Stomach (tissue), 4 donors: ENCODE measurements at regions not wholly inside any gene's neighbourhood (a gene's known extent, or its start where the extent isn't known, plus 50 kb on each side); places are given as distances from the start of the nearest gene placed in this dataset.

Experiments
- CTCF ChIP-seq, 7 experiments: fragments of 450-650 bp in 4 of 7; fragments of 200-600 bp in 3 of 7; sonication (generic) in 3 of 7; IDR thresholded peaks; one replicate each; pipeline ENCODE4 v1.5.1; 2016 to 2019; ENCODE audit warnings: antibody characterized with exemption in 7 of 7, control low read depth in 2 of 7, mild to moderate bottlenecking in 1 of 7
- POLR2A ChIP-seq, 4 donors: fragments of 450-650 bp; IDR thresholded peaks; one replicate each; pipeline ENCODE4 v1.6.1; 2016; ENCODE audit warnings: antibody characterized with exemption in 4 of 4, control low read depth in 2 of 4, mild to moderate bottlenecking in 1 of 4, moderate library complexity in 1 of 4

GRCh38 chr5:68467208-68467607 lies 251.7 kb downstream of the PIK3R1 start:
- TF ChIP-seq POLR2A (IDR thresholded peaks at IDR 0.05) = no peak
- TF ChIP-seq CTCF (IDR thresholded peaks at IDR 0.05) = no peak
